GM18858 (cell line): ENCODE measurements at regions not wholly inside any gene's neighbourhood (a gene's known extent, or its start where the extent isn't known, plus 50 kb on each side); places are given as distances from the start of the nearest gene placed in this dataset.

ENCODE experiments used
- ATAC-seq: cut with Tn5 transposase; IDR thresholded peaks from one replicate; pipeline ENCODE4 v1.9.1; 2021; ENCODE audit not compliant: unreplicated experiment

GRCh38 chr20:17819395-17820093 lies 119.8 kb downstream of the BANF2 start:
- ATAC-seq, result no peak

GRCh38 chr20:17818187-17818586 lies 118.4 kb downstream of the BANF2 start:
- ATAC-seq, result no peak

- ATAC-seq, result no peak
Observed at GRCh38 chr20:17816804-17817587, 117.2 kb downstream of the BANF2 start.

GRCh38 chr20:17811628-17811965 lies 111.8 kb downstream of the BANF2 start:
- ATAC-seq, result no peak

GRCh38 chr20:17810847-17811627 lies 111.3 kb downstream of the BANF2 start:
- no peak for ATAC-seq

- no peak for ATAC-seq
Observed at GRCh38 chr20:17810062-17810631, 110.4 kb downstream of the BANF2 start.

- ATAC-seq, result no peak
Observed at GRCh38 chr20:17809362-17810061, 109.7 kb downstream of the BANF2 start.

GRCh38 chr20:17808782-17809181 lies 109.0 kb downstream of the BANF2 start:
- ATAC-seq, result no peak

- no peak for ATAC-seq
Observed at GRCh38 chr20:17808357-17808756, 108.6 kb downstream of the BANF2 start.

- ATAC-seq, result no peak
Observed at GRCh38 chr20:17807651-17808050, 107.9 kb downstream of the BANF2 start.

- ATAC-seq, result no peak
Observed at GRCh38 chr20:17806739-17807441, 107.1 kb downstream of the BANF2 start.

GRCh38 chr20:17806107-17806506 lies 106.3 kb downstream of the BANF2 start:
- ATAC-seq, result no peak

GRCh38 chr20:17803765-17804164 lies 104.0 kb downstream of the BANF2 start:
- ATAC-seq, result no peak

GRCh38 chr20:17799575-17800227 lies 99.9 kb downstream of the BANF2 start:
- ATAC-seq, result no peak

GRCh38 chr20:17798601-17799000 lies 98.8 kb downstream of the BANF2 start:
- ATAC-seq, result no peak

- no peak for ATAC-seq
Observed at GRCh38 chr20:17797579-17797978, 97.8 kb downstream of the BANF2 start.

GRCh38 chr20:17797161-17797560 lies 97.4 kb downstream of the BANF2 start:
- no peak for ATAC-seq

- no peak for ATAC-seq
Observed at GRCh38 chr20:17796091-17796563, 96.4 kb downstream of the BANF2 start.

GRCh38 chr20:17795501-17796071 lies 95.8 kb downstream of the BANF2 start:
- ATAC-seq, result no peak
